ENCODE measurements at regions not wholly inside any gene's neighbourhood (a gene's known extent, or its start where the extent isn't known, plus 50 kb on each side); places are given as distances from the start of the nearest gene placed in this dataset.

- TF ChIP-seq CTCF (IDR thresholded peaks at IDR 0.05; ENCODE audit: low read length) = no peak
- no peak for TF ChIP-seq EZH2phosphoT487 (IDR thresholded peaks at IDR 0.05; ENCODE audit: low read length)
These were observed 98.1 kb upstream of the FER start for GRCh38 chr5:108649646-108650045.
